RWPE2 (cell line): ENCODE measurements at regions not wholly inside any gene's neighbourhood (a gene's known extent, or its start where the extent isn't known, plus 50 kb on each side); places are given as distances from the start of the nearest gene placed in this dataset.

Source experiments
- ATAC-seq: fragments of 200-7000 bp; cut with Tn5 transposase; 3 replicates; pipeline ENCODE4 v1.9.1; 2021; ENCODE audit warnings: low read depth
- DNase-seq: peaks from one replicate; pipeline ENCODE4 v3.0.0-alpha.2; 2020; ENCODE audit warnings: low spot score
- H3K27ac ChIP-seq: fragments of 450-650 bp; 2 replicates; pipeline ENCODE4 v1.5.1; 2017; ENCODE audit warnings: mild to moderate bottlenecking; ENCODE audit not compliant: poor library complexity, severe bottlenecking
- H3K27me3 ChIP-seq: fragments of 250-450 bp; sonication (Bioruptor Pico); 2 replicates; pipeline ENCODE4 v1.5.1; 2021; ENCODE audit warnings: mild to moderate bottlenecking, moderate library complexity; ENCODE audit not compliant: insufficient read depth, poor library complexity, severe bottlenecking
- H3K36me3 ChIP-seq: fragments of 250-450 bp; sonication (Bioruptor Pico); 2 replicates; pipeline ENCODE4 v1.5.1; 2020; ENCODE audit warnings: low read depth, mild to moderate bottlenecking, moderate library complexity
- H3K4me1 ChIP-seq: fragments of 250-450 bp; sonication (Bioruptor Pico); 2 replicates; pipeline ENCODE4 v1.5.1; 2021; ENCODE audit warnings: mild to moderate bottlenecking, moderate library complexity; ENCODE audit not compliant: insufficient read depth, poor library complexity, severe bottlenecking
- H3K4me3 ChIP-seq: fragments of 250-450 bp; sonication (Bioruptor Pico); 2 replicates; pipeline ENCODE4 v1.5.1; 2021; ENCODE audit warnings: mild to moderate bottlenecking, moderate library complexity; ENCODE audit not compliant: severe bottlenecking
- H3K9me3 ChIP-seq: fragments of 250-450 bp; sonication (Bioruptor Pico); 2 replicates; pipeline ENCODE4 v1.5.1; 2021; ENCODE audit warnings: mild to moderate bottlenecking, moderate library complexity; ENCODE audit not compliant: severe bottlenecking
- CTCF ChIP-seq: fragments of 450-650 bp; IDR thresholded peaks from one replicate; pipeline ENCODE4 v1.5.1; 2017; ENCODE audit warnings: mild to moderate bottlenecking, moderate library complexity; ENCODE audit not compliant: poor library complexity, severe bottlenecking

- H3K27me3 ChIP-seq: no peaks in the 10 kb centered on the region
- H3K9me3 ChIP-seq: no peaks in the 10 kb centered on the region
- DNase-seq (no peak), ATAC-seq (no peak)
- H3K4me3 ChIP-seq: no peak overlapping the region
- H3K4me1 ChIP-seq: no peaks in the 10 kb centered on the region
- no peak for TF ChIP-seq CTCF
- no peak overlapping the region for H3K27ac ChIP-seq
- no peaks in the 10 kb centered on the region for H3K36me3 ChIP-seq
These were observed 494.3 kb upstream of the KCNMB2 start for GRCh38 chr3:178041931-178042330.

GRCh38 chr3:178042376-178042775 is 493.9 kb upstream of the KCNMB2 start:
- H3K9me3 ChIP-seq: no peaks in the 10 kb centered on the region
- H3K4me1 ChIP-seq: no peaks in the 10 kb centered on the region
- DNase-seq: no peak
- H3K36me3 ChIP-seq: no peaks in the 10 kb centered on the region
- no peak overlapping the region for H3K27ac ChIP-seq
- no peak for ATAC-seq
- no peak overlapping the region for H3K4me3 ChIP-seq
- TF ChIP-seq CTCF: no peak
- no peaks in the 10 kb centered on the region for H3K27me3 ChIP-seq

- H3K9me3 ChIP-seq: no peaks in the 10 kb centered on the region
- no peak for DNase-seq
These were observed 493.2 kb upstream of the KCNMB2 start for GRCh38 chr3:178043084-178043483.

DNA sequence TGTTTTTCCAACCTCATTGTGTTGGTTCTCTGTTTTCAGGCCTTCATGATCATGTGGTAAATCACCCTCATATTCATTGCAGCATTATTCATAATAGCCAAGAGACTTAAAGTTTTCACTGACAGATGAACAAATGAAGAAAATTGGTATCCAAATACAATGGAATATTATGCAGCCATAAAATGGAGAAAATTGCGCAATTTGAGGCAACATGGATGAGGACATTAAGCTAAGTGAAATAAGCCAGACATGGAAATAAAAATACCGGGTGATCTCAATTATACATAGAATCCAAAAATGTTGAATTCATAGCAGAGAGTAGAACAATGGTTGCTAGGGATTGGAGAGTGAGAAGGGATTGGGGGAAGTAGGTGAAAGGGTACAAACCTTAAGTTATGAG is 491.9 kb upstream of the KCNMB2 start:
- ATAC-seq (no peak), DNase-seq (no peak)
- no peak overlapping the region for H3K27ac ChIP-seq
- H3K9me3 ChIP-seq: no peaks in the 10 kb centered on the region
- no peaks in the 10 kb centered on the region for H3K36me3 ChIP-seq
- H3K27me3 ChIP-seq: no peaks in the 10 kb centered on the region
- no peak overlapping the region for H3K4me3 ChIP-seq
- H3K4me1 ChIP-seq: no peaks in the 10 kb centered on the region
- no peak for TF ChIP-seq CTCF

More at GRCh38 chr3:178043084-178043483, 493.2 kb upstream of the KCNMB2 start:
- H3K36me3 ChIP-seq: no peaks in the 10 kb centered on the region
- no peak for TF ChIP-seq CTCF
- no peak for ATAC-seq
- H3K4me1 ChIP-seq: no peaks in the 10 kb centered on the region
- no peaks in the 10 kb centered on the region for H3K27me3 ChIP-seq
- no peak overlapping the region for H3K27ac ChIP-seq
- no peak overlapping the region for H3K4me3 ChIP-seq

- H3K4me3 ChIP-seq: no peak overlapping the region
- no peak for TF ChIP-seq CTCF
- H3K9me3 ChIP-seq: no peaks in the 10 kb centered on the region
- H3K27ac ChIP-seq: no peak overlapping the region
- no peaks in the 10 kb centered on the region for H3K36me3 ChIP-seq
- DNase-seq (no peak), ATAC-seq (no peak)
- no peaks in the 10 kb centered on the region for H3K27me3 ChIP-seq
- no peaks in the 10 kb centered on the region for H3K4me1 ChIP-seq
These were observed 488.7 kb upstream of the KCNMB2 start for GRCh38 chr3:178047496-178047895.
